ENCODE measurements at regions not wholly inside any gene's neighbourhood (a gene's known extent, or its start where the extent isn't known, plus 50 kb on each side); places are given as distances from the start of the nearest gene placed in this dataset.

DNA sequence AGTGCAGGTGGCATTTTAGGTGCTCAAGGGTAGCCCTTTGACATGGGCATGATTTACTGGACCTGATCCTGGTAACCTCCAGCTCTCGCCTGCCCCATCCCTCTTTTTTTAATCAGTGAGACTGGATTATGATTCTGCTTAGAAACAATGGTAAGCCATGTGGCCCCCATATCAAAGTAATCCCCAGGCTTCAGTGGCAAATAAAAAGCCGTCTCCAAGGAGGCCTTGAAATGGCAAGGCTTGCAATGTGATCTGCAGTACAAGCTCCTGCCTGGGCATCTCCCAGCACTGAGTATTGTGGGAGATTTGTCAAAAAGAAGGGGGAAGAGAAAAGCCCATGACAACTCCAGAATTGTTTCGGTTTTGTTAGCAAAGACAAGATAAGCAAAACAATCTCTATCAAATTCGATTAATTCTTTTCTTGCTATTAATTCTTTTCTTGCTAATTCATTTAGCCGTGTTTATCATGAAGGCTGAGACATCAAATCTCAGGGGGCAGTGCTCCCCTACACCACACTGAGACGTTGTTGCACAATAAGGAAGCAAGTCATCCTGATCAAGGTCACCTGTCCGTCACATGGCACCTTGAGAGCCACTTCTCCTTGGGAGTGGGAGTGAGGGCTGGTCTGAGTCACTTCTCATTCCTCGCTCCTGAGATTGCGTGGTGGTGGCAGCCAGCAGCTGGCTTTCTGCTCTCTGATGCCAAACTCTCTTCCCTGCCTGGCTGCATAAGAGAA, 312.7 kb upstream of the GATB start:
- TF ChIP-seq, protein P1, sequence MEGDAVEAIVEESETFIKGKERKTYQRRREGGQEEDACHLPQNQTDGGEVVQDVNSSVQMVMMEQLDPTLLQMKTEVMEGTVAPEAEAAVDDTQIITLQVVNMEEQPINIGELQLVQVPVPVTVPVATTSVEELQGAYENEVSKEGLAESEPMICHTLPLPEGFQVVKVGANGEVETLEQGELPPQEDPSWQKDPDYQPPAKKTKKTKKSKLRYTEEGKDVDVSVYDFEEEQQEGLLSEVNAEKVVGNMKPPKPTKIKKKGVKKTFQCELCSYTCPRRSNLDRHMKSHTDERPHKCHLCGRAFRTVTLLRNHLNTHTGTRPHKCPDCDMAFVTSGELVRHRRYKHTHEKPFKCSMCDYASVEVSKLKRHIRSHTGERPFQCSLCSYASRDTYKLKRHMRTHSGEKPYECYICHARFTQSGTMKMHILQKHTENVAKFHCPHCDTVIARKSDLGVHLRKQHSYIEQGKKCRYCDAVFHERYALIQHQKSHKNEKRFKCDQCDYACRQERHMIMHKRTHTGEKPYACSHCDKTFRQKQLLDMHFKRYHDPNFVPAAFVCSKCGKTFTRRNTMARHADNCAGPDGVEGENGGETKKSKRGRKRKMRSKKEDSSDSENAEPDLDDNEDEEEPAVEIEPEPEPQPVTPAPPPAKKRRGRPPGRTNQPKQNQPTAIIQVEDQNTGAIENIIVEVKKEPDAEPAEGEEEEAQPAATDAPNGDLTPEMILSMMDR (conservative IDR thresholded peaks at IDR 0.05; ENCODE audit: low read length): no peak
- no peak for TF ChIP-seq EZH2phosphoT487 (IDR thresholded peaks at IDR 0.05; ENCODE audit: borderline replicate concordance, low read depth, low read length)

Data from OCI-LY7 (cell line).